GM12878 (cell line): ENCODE measurements at regions not wholly inside any gene's neighbourhood (a gene's known extent, or its start where the extent isn't known, plus 50 kb on each side); places are given as distances from the start of the nearest gene placed in this dataset.

Source experiments
- ATAC-seq: fragments of 200-7000 bp; cut with Tn5 transposase; 3 replicates; pipeline ENCODE4 v1.9.1; 2020; ENCODE audit warnings: mild to moderate bottlenecking, moderate library complexity
- BruUV-seq: library from RNA; stranded (reverse); fragments of 400-500 nt; replicated peaks from 2 replicates; lab custom pipeline; 2021; lab: Mats Ljungman, UMichigan
- CTCF ChIA-PET: fragments of 300-600 bp; sonication (Branson Sonifier 250); formaldehyde crosslinking; extraction: SDS; loops from one replicate; lab custom pipeline; 2021; ENCODE audit warnings: inconsistent platforms; lab: Yijun Ruan, JAX
- POLR2A ChIA-PET: fragments of 350-600 bp; formaldehyde crosslinking; extraction: SDS; loops from one replicate; lab custom pipeline; 2021; ENCODE audit warnings: inconsistent platforms; lab: Charles Lee
- RAD21 ChIA-PET: fragments of 300-600 bp; sonication (Branson Sonifier 250); formaldehyde crosslinking; loops from one replicate; lab custom pipeline; 2023; ENCODE audit warnings: antibody characterized with exemption; ENCODE audit not compliant: unreplicated experiment; lab: Charles Lee
- SMC1A ChIA-PET: fragments of 300-600 bp; sonication (Branson Sonifier 250); formaldehyde crosslinking; loops from one replicate; lab custom pipeline; 2023; ENCODE audit not compliant: unreplicated experiment, uncharacterized antibody; lab: Charles Lee
- DNase-seq: peaks from one replicate; pipeline ENCODE4 v3.0.0-alpha.2; 2011; ENCODE audit warnings: low read depth, low spot score
- FAIRE-seq: peaks from 3 replicates; lab custom pipeline; 2011; peaks lifted over from hg19 to GRCh38; lab: Jason Lieb, UNC
- H2AFZ ChIP-seq: 2 replicates; pipeline ENCODE4 v1.6.0; 2011; ENCODE audit warnings: low read depth, low read length, control low read depth; ENCODE audit not compliant: control insufficient read depth
- H3K27ac ChIP-seq: 2 replicates; pipeline ENCODE4 v1.5.1; 2011; ENCODE audit warnings: control low read depth; ENCODE audit not compliant: control insufficient read depth, insufficient read depth
- H3K27me3 ChIP-seq, 2 experiments: replicated peaks in 1 of 2; 2 replicates each; pipeline versions ENCODE4 v1.6.0 to v1.6.1; 2011; ENCODE audit warnings: low read length in 1 of 2; ENCODE audit not compliant: control insufficient read depth in 2 of 2, insufficient read depth in 2 of 2
- H3K36me3 ChIP-seq, 2 experiments: 2 replicates each; pipeline ENCODE4 v1.5.1; 2011; ENCODE audit warnings: low read length in 1 of 2; ENCODE audit not compliant: control insufficient read depth in 2 of 2, insufficient read depth in 2 of 2
- H3K4me1 ChIP-seq: 2 replicates; pipeline ENCODE4 v1.6.1; 2011; ENCODE audit warnings: mild to moderate bottlenecking, low read length, moderate library complexity, mixed read lengths; ENCODE audit not compliant: control insufficient read depth, insufficient read depth
- H3K4me2 ChIP-seq: 2 replicates; pipeline ENCODE4 v1.6.0; 2011; ENCODE audit warnings: control low read depth; ENCODE audit not compliant: control insufficient read depth, insufficient read depth
- H3K4me3 ChIP-seq: fragments of 200-600 bp; sonication (generic); 2 replicates; pipeline ENCODE4 v1.5.1; 2016
- H3K79me2 ChIP-seq: 2 replicates; pipeline ENCODE4 v1.6.0; 2011; ENCODE audit warnings: low read length; ENCODE audit not compliant: control insufficient read depth, insufficient read depth
- H3K9ac ChIP-seq: 2 replicates; pipeline ENCODE4 v1.8.0; 2011; ENCODE audit warnings: low read length, control low read depth, mixed read lengths; ENCODE audit not compliant: control insufficient read depth, insufficient read depth
- H3K9me3 ChIP-seq: replicated peaks from 3 replicates; pipeline ENCODE4 v1.5.1; 2011; ENCODE audit warnings: mild to moderate bottlenecking, low read length; ENCODE audit not compliant: control insufficient read depth, insufficient read depth
- H4K20me1 ChIP-seq: 2 replicates; pipeline ENCODE4 v1.6.0; 2011; ENCODE audit not compliant: control insufficient read depth, insufficient read depth
- CBFB ChIP-seq: IDR thresholded peaks from 2 replicates; pipeline ENCODE4 v1.6.1; 2016; ENCODE audit warnings: antibody characterized with exemption, low read depth
- MYB ChIP-seq: fragments of 150-350 bp; IDR thresholded peaks from 2 replicates; pipeline ENCODE4 v1.6.1; 2014; ENCODE audit warnings: mild to moderate bottlenecking, low read depth, low read length, borderline replicate concordance
- RAD51 ChIP-seq: fragments of 450-650 bp; IDR thresholded peaks from 2 replicates; pipeline ENCODE4 v1.6.1; 2016; ENCODE audit warnings: moderate library complexity, mild to moderate bottlenecking, inconsistent platforms
- WGBS: methylation state at CpG from one replicate; pipeline ENCODE4 v1.1.6; 2016; ENCODE audit warnings: low lambda C conversion rate; ENCODE audit not compliant: insufficient replicate concordance, insufficient coverage; ENCODE audit errors: missing lambda C conversion rate; 5-methylcytosine and 5-hydroxymethylcytosine counted together
- in situ Hi-C: fragments of 300-500 bp; cut with MboI; formaldehyde crosslinking; loops from 9 replicates; pipeline ENCODE4 v1.14.3; 2018; ENCODE audit warnings: mixed read lengths
- intact Hi-C: fragments of 100-400 bp; cut with micrococcal nuclease; formaldehyde crosslinking; loops from one replicate; pipeline ENCODE4 v1.14.2; 2022; ENCODE audit not compliant: unreplicated experiment
- TF ChIP-seq, protein P1 (sequence below): fragments of 450-650 bp; formaldehyde crosslinking; IDR thresholded peaks from 2 replicates; pipeline ENCODE4 v1.4.0; 2020; ENCODE audit warnings: mild to moderate bottlenecking, moderate library complexity
- TF ChIP-seq, protein P2 (sequence below): fragments of 450-650 bp; IDR thresholded peaks from 2 replicates; pipeline ENCODE4 v1.6.1; 2018; ENCODE audit warnings: borderline replicate concordance, mild to moderate bottlenecking; ENCODE audit not compliant: partially characterized antibody

- POLR2A ChIA-PET = no interaction called here
These were observed 65.4 kb upstream of the ARGLU1 start for GRCh38 chr13:106633321-106633720.

More at GRCh38 chr13:106633321-106633720, 65.4 kb upstream of the ARGLU1 start:
- Histone ChIP-seq H3K4me1 (no peaks in the 10 kb centered on the region), H3K9me3 (no peaks in the 10 kb centered on the region), H3K4me2 (no peak overlapping the region), H3K4me3 (no peak overlapping the region), H3K27me3 (no peaks in the 10 kb centered on the region), H3K36me3 (no peaks in the 10 kb centered on the region), H3K9ac (no peak overlapping the region), H3K27ac (no peak overlapping the region), H2AFZ (no peak overlapping the region), H4K20me1 (no peaks in the 10 kb centered on the region), H3K79me2 (no peaks in the 10 kb centered on the region)
- WGBS = 11% methylated on average over 5 of the region's 5 CpGs
- in situ Hi-C loops (no loop called here), intact Hi-C loops (no loop called here)
- ChIA-PET CTCF (no interaction called here), RAD21 (no interaction called here)
- DNase-seq = no peak
- no peak for FAIRE-seq
- TF ChIP-seq MYB (no peak), CBFB (no peak), RAD51 (no peak)
- TF ChIP-seq, protein P1, sequence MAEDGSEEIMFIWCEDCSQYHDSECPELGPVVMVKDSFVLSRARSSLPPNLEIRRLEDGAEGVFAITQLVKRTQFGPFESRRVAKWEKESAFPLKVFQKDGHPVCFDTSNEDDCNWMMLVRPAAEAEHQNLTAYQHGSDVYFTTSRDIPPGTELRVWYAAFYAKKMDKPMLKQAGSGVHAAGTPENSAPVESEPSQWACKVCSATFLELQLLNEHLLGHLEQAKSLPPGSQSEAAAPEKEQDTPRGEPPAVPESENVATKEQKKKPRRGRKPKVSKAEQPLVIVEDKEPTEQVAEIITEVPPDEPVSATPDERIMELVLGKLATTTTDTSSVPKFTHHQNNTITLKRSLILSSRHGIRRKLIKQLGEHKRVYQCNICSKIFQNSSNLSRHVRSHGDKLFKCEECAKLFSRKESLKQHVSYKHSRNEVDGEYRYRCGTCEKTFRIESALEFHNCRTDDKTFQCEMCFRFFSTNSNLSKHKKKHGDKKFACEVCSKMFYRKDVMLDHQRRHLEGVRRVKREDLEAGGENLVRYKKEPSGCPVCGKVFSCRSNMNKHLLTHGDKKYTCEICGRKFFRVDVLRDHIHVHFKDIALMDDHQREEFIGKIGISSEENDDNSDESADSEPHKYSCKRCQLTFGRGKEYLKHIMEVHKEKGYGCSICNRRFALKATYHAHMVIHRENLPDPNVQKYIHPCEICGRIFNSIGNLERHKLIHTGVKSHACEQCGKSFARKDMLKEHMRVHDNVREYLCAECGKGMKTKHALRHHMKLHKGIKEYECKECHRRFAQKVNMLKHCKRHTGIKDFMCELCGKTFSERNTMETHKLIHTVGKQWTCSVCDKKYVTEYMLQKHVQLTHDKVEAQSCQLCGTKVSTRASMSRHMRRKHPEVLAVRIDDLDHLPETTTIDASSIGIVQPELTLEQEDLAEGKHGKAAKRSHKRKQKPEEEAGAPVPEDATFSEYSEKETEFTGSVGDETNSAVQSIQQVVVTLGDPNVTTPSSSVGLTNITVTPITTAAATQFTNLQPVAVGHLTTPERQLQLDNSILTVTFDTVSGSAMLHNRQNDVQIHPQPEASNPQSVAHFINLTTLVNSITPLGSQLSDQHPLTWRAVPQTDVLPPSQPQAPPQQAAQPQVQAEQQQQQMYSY (CRISPR knock-in tag) = no peak
- TF ChIP-seq, protein P2, sequence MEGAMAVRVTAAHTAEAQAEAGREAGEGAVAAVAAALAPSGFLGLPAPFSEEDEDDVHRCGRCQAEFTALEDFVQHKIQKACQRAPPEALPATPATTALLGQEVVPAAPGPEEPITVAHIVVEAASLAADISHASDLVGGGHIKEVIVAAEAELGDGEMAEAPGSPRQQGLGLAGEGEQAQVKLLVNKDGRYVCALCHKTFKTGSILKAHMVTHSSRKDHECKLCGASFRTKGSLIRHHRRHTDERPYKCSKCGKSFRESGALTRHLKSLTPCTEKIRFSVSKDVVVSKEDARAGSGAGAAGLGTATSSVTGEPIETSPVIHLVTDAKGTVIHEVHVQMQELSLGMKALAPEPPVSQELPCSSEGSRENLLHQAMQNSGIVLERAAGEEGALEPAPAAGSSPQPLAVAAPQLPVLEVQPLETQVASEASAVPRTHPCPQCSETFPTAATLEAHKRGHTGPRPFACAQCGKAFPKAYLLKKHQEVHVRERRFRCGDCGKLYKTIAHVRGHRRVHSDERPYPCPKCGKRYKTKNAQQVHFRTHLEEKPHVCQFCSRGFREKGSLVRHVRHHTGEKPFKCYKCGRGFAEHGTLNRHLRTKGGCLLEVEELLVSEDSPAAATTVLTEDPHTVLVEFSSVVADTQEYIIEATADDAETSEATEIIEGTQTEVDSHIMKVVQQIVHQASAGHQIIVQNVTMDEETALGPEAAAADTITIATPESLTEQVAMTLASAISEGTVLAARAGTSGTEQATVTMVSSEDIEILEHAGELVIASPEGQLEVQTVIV = no peak
- TF ChIP-seq, all 136 proteins: peak for 0
- SMC1A ChIA-PET = no interaction called here
- ATAC-seq = no peak
- no TSS peak for BruUV-seq
